H1 (cell line): ENCODE measurements at regions not wholly inside any gene's neighbourhood (a gene's known extent, or its start where the extent isn't known, plus 50 kb on each side); places are given as distances from the start of the nearest gene placed in this dataset.

Experiments used
- CTCF ChIA-PET: fragments of 300-600 bp; sonication (Branson Sonifier 250); formaldehyde crosslinking; loops from one replicate; lab custom pipeline; 2021; ENCODE audit not compliant: partially characterized antibody; lab: Charles Lee
- POLR2A ChIA-PET: fragments of 300-600 bp; sonication (Branson Sonifier 250); formaldehyde crosslinking; loops from one replicate; lab custom pipeline; 2021; ENCODE audit warnings: inconsistent platforms; ENCODE audit not compliant: partially characterized antibody; lab: Charles Lee
- DNase-seq, 2 experiments: peaks; one replicate each; pipeline versions ENCODE4 v3.0.0 to v3.0.0-alpha.2; 2010 to 2022; ENCODE audit warnings: low spot score in 2 of 2, low read depth in 1 of 2, mixed read lengths in 1 of 2
- FAIRE-seq: peaks from 2 replicates; lab custom pipeline; 2011; peaks lifted over from hg19 to GRCh38; lab: Jason Lieb, UNC
- H2AFZ ChIP-seq: 2 replicates; pipeline ENCODE4 v1.8.1; 2012; ENCODE audit warnings: low read length, inconsistent platforms
- H2AK5ac ChIP-seq: 2 replicates; pipeline ENCODE4 v1.6.1; 2013; ENCODE audit warnings: low read depth, low read length
- H2BK120ac ChIP-seq: replicated peaks from 2 replicates; pipeline ENCODE3; 2013; ENCODE audit warnings: low read depth, low read length, inconsistent platforms
- H2BK12ac ChIP-seq: 2 replicates; pipeline ENCODE4 v1.6.1; 2013; ENCODE audit warnings: low read depth, low read length
- H2BK15ac ChIP-seq: 2 replicates; pipeline ENCODE4 v1.6.1; 2013; ENCODE audit warnings: low read length
- H2BK20ac ChIP-seq: 2 replicates; pipeline ENCODE4 v1.6.1; 2013; ENCODE audit warnings: low read length
- H2BK5ac ChIP-seq: 2 replicates; pipeline ENCODE4 v1.6.1; 2013; ENCODE audit warnings: low read depth, low read length
- H3K14ac ChIP-seq: 2 replicates; pipeline ENCODE4 v1.6.1; 2013; ENCODE audit warnings: inconsistent platforms; ENCODE audit not compliant: insufficient read length
- H3K18ac ChIP-seq: 2 replicates; pipeline ENCODE4 v1.6.1; 2013; ENCODE audit warnings: low read length; ENCODE audit errors: extremely low read depth
- H3K23ac ChIP-seq: 2 replicates; pipeline ENCODE4 v1.6.1; 2013; ENCODE audit warnings: inconsistent platforms; ENCODE audit not compliant: insufficient read length
- H3K23me2 ChIP-seq: 2 replicates; pipeline ENCODE4 v1.6.1; 2013; ENCODE audit warnings: low read depth, low read length
- H3K27ac ChIP-seq: 2 replicates; pipeline ENCODE4 v1.6.1; 2011; ENCODE audit warnings: low read depth, low read length, inconsistent platforms
- H3K27me3 ChIP-seq, 4 experiments: replicated peaks in 1 of 4; 1 replicate in 1 of 4; 2 replicates in 3 of 4; pipeline versions ENCODE4 v1.6.1 to v1.8.1; 2011 to 2013; ENCODE audit warnings: low read length in 3 of 4, mild to moderate bottlenecking in 3 of 4, inconsistent platforms in 2 of 4, mixed read lengths in 2 of 4, moderate library complexity in 1 of 4; ENCODE audit not compliant: control insufficient read depth in 3 of 4, insufficient read depth in 3 of 4; ENCODE audit errors: extremely low read depth in 1 of 4
- H3K36me3 ChIP-seq, 4 experiments: 2 replicates each; pipeline versions ENCODE4 v1.6.1 to v1.8.1; 2011 to 2013; ENCODE audit warnings: mild to moderate bottlenecking in 4 of 4, low read length in 3 of 4, moderate library complexity in 2 of 4, control low read depth in 1 of 4, inconsistent platforms in 1 of 4; ENCODE audit not compliant: insufficient read depth in 4 of 4, control insufficient read depth in 2 of 4
- H3K4ac ChIP-seq: replicated peaks from 2 replicates; pipeline ENCODE3; 2013; ENCODE audit warnings: low read length, low read depth, mixed read lengths, inconsistent platforms; ENCODE audit not compliant: insufficient read length
- H3K4me1 ChIP-seq, 4 experiments: replicated peaks in 1 of 4; 1 replicate in 1 of 4; 2 replicates in 3 of 4; pipeline versions ENCODE4 v1.6.1 to v1.8.1; 2011 to 2013; ENCODE audit warnings: low read length in 3 of 4, inconsistent platforms in 2 of 4, mixed read lengths in 1 of 4; ENCODE audit not compliant: insufficient read depth in 4 of 4, control insufficient read depth in 3 of 4
- H3K4me2 ChIP-seq, 2 experiments: 2 replicates each; pipeline versions ENCODE4 v1.6.1 to v1.8.1; 2011 to 2013; ENCODE audit warnings: low read depth in 2 of 2, low read length in 2 of 2, control low read depth in 1 of 2, inconsistent platforms in 1 of 2, mild to moderate bottlenecking in 1 of 2; ENCODE audit not compliant: insufficient read depth in 1 of 2
- H3K4me3 ChIP-seq, 4 experiments: fragments of 200-600, 300-600 bp in 1 of 4; sonication (generic), shearing (Covaris generic), sonication (Bioruptor Twin) in 1 of 4; 2 replicates each; pipeline versions ENCODE4 v1.5.1 to v1.8.1; 2011 to 2016; ENCODE audit warnings: low read length in 4 of 4, low read depth in 3 of 4, control low read depth in 2 of 4, inconsistent platforms in 2 of 4, mild to moderate bottlenecking in 2 of 4, mixed read lengths in 1 of 4, moderate library complexity in 1 of 4; ENCODE audit not compliant: insufficient read depth in 2 of 4; ENCODE audit errors: extremely low read depth in 1 of 4
- H3K56ac ChIP-seq: replicated peaks from 2 replicates; pipeline ENCODE3; 2013; ENCODE audit warnings: low read depth, mild to moderate bottlenecking, mixed read lengths, low read length, inconsistent platforms; ENCODE audit not compliant: insufficient read length
- H3K79me1 ChIP-seq: 2 replicates; pipeline ENCODE4 v1.6.1; 2013; ENCODE audit warnings: low read depth, low read length, control low read depth
- H3K79me2 ChIP-seq, 2 experiments: 2 replicates each; pipeline versions ENCODE4 v1.6.1 to v1.8.1; 2012 to 2013; ENCODE audit warnings: low read length in 2 of 2, mild to moderate bottlenecking in 2 of 2, inconsistent platforms in 1 of 2; ENCODE audit not compliant: insufficient read depth in 2 of 2, control insufficient read depth in 1 of 2
- H3K9ac ChIP-seq, 4 experiments: replicated peaks in 1 of 4; 1 replicate in 1 of 4; 2 replicates in 3 of 4; pipeline versions ENCODE4 v1.6.1 to v1.8.1; 2011 to 2013; ENCODE audit warnings: low read depth in 3 of 4, low read length in 3 of 4, control low read depth in 2 of 4, mild to moderate bottlenecking in 2 of 4, moderate library complexity in 2 of 4, inconsistent platforms in 1 of 4; ENCODE audit errors: extremely low read depth in 1 of 4
- H3K9me3 ChIP-seq, 2 experiments: 2 replicates each; pipeline versions ENCODE4 v1.6.1 to v1.8.1; 2012 to 2013; ENCODE audit warnings: mild to moderate bottlenecking in 2 of 2, moderate library complexity in 2 of 2, control low read depth in 1 of 2, inconsistent platforms in 1 of 2, low read depth in 1 of 2, low read length in 1 of 2, mixed read lengths in 1 of 2; ENCODE audit not compliant: insufficient read depth in 2 of 2
- H4K20me1 ChIP-seq, 2 experiments: replicated peaks in 1 of 2; 2 replicates each; pipeline versions ENCODE3 to v1.8.1; 2011 to 2013; ENCODE audit warnings: inconsistent platforms in 2 of 2, low read length in 2 of 2, mild to moderate bottlenecking in 1 of 2; ENCODE audit not compliant: insufficient read depth in 2 of 2, control insufficient read depth in 1 of 2
- H4K5ac ChIP-seq: 2 replicates; pipeline ENCODE4 v1.6.1; 2013; ENCODE audit warnings: low read length, low read depth, mixed read lengths, inconsistent platforms; ENCODE audit not compliant: insufficient read length
- H4K8ac ChIP-seq: 2 replicates; pipeline ENCODE4 v1.8.0; 2013; ENCODE audit warnings: mild to moderate bottlenecking, moderate library complexity, low read length, inconsistent platforms; ENCODE audit not compliant: insufficient read depth; ENCODE audit errors: extremely low read depth
- H4K91ac ChIP-seq: replicated peaks from 2 replicates; pipeline ENCODE3; 2013; ENCODE audit warnings: low read length, mixed read lengths, inconsistent platforms; ENCODE audit not compliant: insufficient read length
- ASH2L ChIP-seq: fragments of 200-600, 300-600 bp; sonication (generic); IDR thresholded peaks from one replicate; pipeline ENCODE4 v1.7.1; 2017; ENCODE audit warnings: low read length
- BACH1 ChIP-seq: IDR thresholded peaks from 2 replicates; pipeline ENCODE4 v1.6.1; 2012; ENCODE audit warnings: low read length, improper control_type of control experiment
- BCL11A ChIP-seq, 2 experiments: IDR thresholded peaks; one replicate each; pipeline ENCODE4 v1.6.1; 2011; ENCODE audit warnings: low read depth in 2 of 2, low read length in 2 of 2, mild to moderate bottlenecking in 2 of 2
- CBX5 ChIP-seq: fragments of 300-800, 300-1000 bp; sonication (generic); IDR thresholded peaks from 2 replicates; pipeline ENCODE4 v1.7.1; 2016; ENCODE audit warnings: antibody characterized with exemption, low read length, low read depth
- CEBPB ChIP-seq: IDR thresholded peaks from 2 replicates; pipeline ENCODE4 v1.6.1; 2012; ENCODE audit warnings: low read depth, low read length
- CREB1 ChIP-seq: IDR thresholded peaks from 2 replicates; pipeline ENCODE4 v1.6.1; 2012; ENCODE audit warnings: inconsistent platforms
- CTBP2 ChIP-seq: IDR thresholded peaks from 2 replicates; pipeline ENCODE4 v1.7.0; 2011; ENCODE audit warnings: borderline replicate concordance, mild to moderate bottlenecking, moderate library complexity, mixed read lengths, low read length; ENCODE audit not compliant: insufficient read depth, insufficient read length
- CTCF ChIP-seq, 3 experiments: IDR thresholded peaks; 1 replicate in 2 of 3; 2 replicates in 1 of 3; pipeline versions ENCODE4 v1.5.1 to v1.6.1; 2011; ENCODE audit warnings: low read length in 3 of 3, mild to moderate bottlenecking in 3 of 3, inconsistent platforms in 2 of 3, low read depth in 1 of 3, moderate library complexity in 1 of 3; ENCODE audit not compliant: insufficient read depth in 1 of 3; ENCODE audit errors: control extremely low read depth in 1 of 3
- HDAC6 ChIP-seq: IDR thresholded peaks from one replicate; pipeline ENCODE4 v1.7.1; 2012; ENCODE audit warnings: low read depth, mild to moderate bottlenecking, inconsistent platforms, low read length, moderate library complexity
- POLR2A ChIP-seq, 2 experiments: IDR thresholded peaks; 1 replicate in 1 of 2; 2 replicates in 1 of 2; pipeline ENCODE4 v1.6.1; 2011; ENCODE audit warnings: low read depth in 2 of 2, low read length in 2 of 2, mild to moderate bottlenecking in 2 of 2; ENCODE audit errors: control extremely low read depth in 1 of 2
- SAP30 ChIP-seq: fragments of 300-600 bp; sonication (generic); IDR thresholded peaks from 2 replicates; pipeline ENCODE4 v1.7.1; 2012; ENCODE audit warnings: low read length, moderate library complexity, mild to moderate bottlenecking, inconsistent platforms; ENCODE audit not compliant: insufficient read depth, insufficient replicate concordance
- SP4 ChIP-seq: IDR thresholded peaks from 2 replicates; pipeline ENCODE4 v1.6.1; 2012; ENCODE audit warnings: low read length, inconsistent platforms
- TCF12 ChIP-seq: IDR thresholded peaks from 2 replicates; pipeline ENCODE4 v1.6.1; 2011; ENCODE audit warnings: low read depth, mild to moderate bottlenecking, low read length
- TEAD4 ChIP-seq: IDR thresholded peaks from 2 replicates; pipeline ENCODE4 v1.6.1; 2012; ENCODE audit warnings: low read depth, low read length, inconsistent platforms, mixed read lengths
- WGBS, 2 experiments: shearing (Covaris generic) in 1 of 2; methylation state at CpG; one replicate each; pipeline versions ENCODE4 v1.1.6 to v1.1.7; 2013 to 2015; ENCODE audit warnings: low lambda C conversion rate in 2 of 2, mixed read lengths in 2 of 2, inconsistent platforms in 1 of 2, low coverage in 1 of 2, missing lambda C conversion rate in 1 of 2; ENCODE audit not compliant: insufficient replicate concordance in 2 of 2, insufficient coverage in 1 of 2, insufficient read length in 1 of 2; ENCODE audit errors: extremely low coverage in 1 of 2, missing lambda C conversion rate in 1 of 2; 5-methylcytosine and 5-hydroxymethylcytosine counted together

DNA sequence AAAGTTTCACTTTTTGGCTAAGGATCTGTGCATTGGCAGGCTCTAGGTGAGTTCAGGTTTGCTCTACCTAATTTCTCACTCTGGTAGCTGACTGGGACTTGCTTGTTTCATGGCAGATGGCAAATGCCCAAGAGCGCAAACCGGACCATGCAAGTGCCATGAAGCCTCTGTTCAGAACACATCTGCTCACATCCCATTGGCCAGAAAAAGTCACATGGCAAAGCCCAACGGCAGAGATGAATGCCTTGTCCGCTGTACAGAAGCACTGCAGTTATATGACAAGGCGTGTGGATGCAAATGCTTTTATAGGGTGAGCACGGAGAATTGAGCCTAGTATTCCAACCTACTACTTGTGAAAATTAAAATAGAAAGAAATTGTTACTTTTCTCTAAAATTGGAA is 202.2 kb upstream of the HMGA2 start:
- FAIRE-seq, result no peak

More for the DNA sequence above, 202.2 kb upstream of the HMGA2 start:
- Histone ChIP-seq H4K91ac (no peak overlapping the region), H2BK20ac (no peak overlapping the region), H4K8ac (no peak overlapping the region), H3K36me3 (no peaks in the 10 kb centered on the region), H3K27me3 (no peaks in the 10 kb centered on the region; a peak in 1 of 7 replicates), H3K9ac (no peak overlapping the region), H3K23me2 (no peaks in the 10 kb centered on the region; the same call in 1 of the 2 replicates), H3K9me3 (no peaks in the 10 kb centered on the region), H3K23ac (no peak overlapping the region), H3K4ac (no peak overlapping the region), H3K79me2 (no peaks in the 10 kb centered on the region), H4K5ac (no peak overlapping the region), H2BK15ac (no peak overlapping the region), H3K4me3 (no peak overlapping the region), H2BK12ac (no peak overlapping the region), H3K4me1 (no peaks in the 10 kb centered on the region), H3K14ac (no peak overlapping the region), H2BK120ac (no peak overlapping the region), H2AFZ (no peak overlapping the region), H4K20me1 (no peaks in the 10 kb centered on the region), H2BK5ac (no peak overlapping the region), H2AK5ac (no peak overlapping the region), H3K4me2 (no peak overlapping the region), H3K27ac (no peak overlapping the region), H3K56ac (no peak overlapping the region), H3K79me1 (no peaks in the 10 kb centered on the region), H3K18ac (no peak overlapping the region)
- POLR2A ChIA-PET, result no interaction called here
- CTCF ChIA-PET, result interaction anchor here (1.0 to 1.6 kb wide), 2 partner anchors 9 to 14 kb away, joined by 3 to 4 read pairs; no protein-coding TSS in a partner anchor
- no peak for TF ChIP-seq TCF12
- TF ChIP-seq CREB1, result no peak
- no peak for TF ChIP-seq POLR2A (IDR thresholded peaks at IDR 0.05; ENCODE audit: control extremely low read depth in 1 of 2, low read depth in 2 of 2, low read length in 2 of 2)
- TF ChIP-seq BACH1, result no peak
- TF ChIP-seq CTBP2, result no peak
- TF ChIP-seq SAP30, result no peak
- TF ChIP-seq CTCF (IDR thresholded peaks at IDR 0.05; ENCODE audit: control extremely low read depth in 1 of 3, insufficient read depth in 1 of 3, low read depth in 1 of 3, low read length in 3 of 3), result no peak
- no peak for TF ChIP-seq CBX5
- TF ChIP-seq TEAD4, result no peak
- TF ChIP-seq SP4, result no peak
- TF ChIP-seq ASH2L, result no peak
- no peak for TF ChIP-seq CEBPB
- TF ChIP-seq HDAC6, result no peak
- no peak for TF ChIP-seq BCL11A (IDR thresholded peaks at IDR 0.05; ENCODE audit: low read depth in 2 of 2, low read length in 2 of 2)
- 89% methylated on average over 6 of the region's 6 CpGs; no CpG with 5 or more reads in 1 of the 2 experiments for WGBS, 2 experiments
- DNase-seq, result no peak
